HG03139 (cell line): ENCODE measurements at regions not wholly inside any gene's neighbourhood (a gene's known extent, or its start where the extent isn't known, plus 50 kb on each side); places are given as distances from the start of the nearest gene placed in this dataset.

Source experiments
- ATAC-seq: cut with Tn5 transposase; IDR thresholded peaks from one replicate; pipeline ENCODE4 v1.9.1; 2021; ENCODE audit not compliant: unreplicated experiment

- ATAC-seq = no peak
Observed at GRCh38 chr2:7207631-7208030, 290.4 kb downstream of the RNF144A start.

GRCh38 chr2:7209757-7210555 is 292.7 kb downstream of the RNF144A start:
- no peak for ATAC-seq

DNA sequence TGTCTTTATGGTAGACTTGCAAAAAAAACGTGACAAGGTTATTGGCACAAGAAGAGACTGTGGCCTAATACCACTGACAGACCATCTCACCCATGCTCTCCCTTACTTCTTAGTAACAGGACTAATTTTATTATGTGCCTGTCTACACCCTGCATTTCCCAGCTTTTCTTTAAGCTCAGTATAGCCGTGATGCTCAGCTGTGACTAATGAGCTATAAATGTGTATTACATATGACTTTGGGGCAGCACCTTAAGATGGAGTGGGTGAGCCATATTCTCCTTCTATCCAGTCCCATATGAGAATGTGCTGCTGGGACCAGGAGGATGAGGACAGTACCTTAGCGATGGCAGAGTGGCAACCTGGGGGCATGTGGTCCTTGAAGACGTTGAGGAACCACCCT is 293.5 kb downstream of the RNF144A start:
- no peak for ATAC-seq

- no peak for ATAC-seq
Observed at GRCh38 chr2:7225848-7226247, 308.6 kb downstream of the RNF144A start.

DNA sequence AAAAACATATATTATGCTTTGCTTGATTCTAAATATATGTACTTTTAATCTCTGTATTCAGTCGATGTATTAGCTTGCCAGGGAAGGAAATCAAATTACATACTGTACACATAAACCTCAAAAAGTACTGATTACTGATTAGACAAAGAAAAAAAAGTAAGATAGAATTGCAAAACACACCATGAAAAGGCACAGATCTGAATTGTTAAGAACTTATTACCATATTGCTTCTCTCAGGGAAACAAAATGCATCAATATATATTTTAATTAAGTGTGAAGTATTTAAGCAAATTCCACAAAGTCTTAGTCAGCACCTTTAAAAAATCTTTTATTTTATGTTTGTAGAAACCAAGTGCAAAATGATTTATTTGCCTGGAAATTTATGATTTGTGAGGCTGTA is 309.3 kb downstream of the RNF144A start:
- ATAC-seq = no peak

DNA sequence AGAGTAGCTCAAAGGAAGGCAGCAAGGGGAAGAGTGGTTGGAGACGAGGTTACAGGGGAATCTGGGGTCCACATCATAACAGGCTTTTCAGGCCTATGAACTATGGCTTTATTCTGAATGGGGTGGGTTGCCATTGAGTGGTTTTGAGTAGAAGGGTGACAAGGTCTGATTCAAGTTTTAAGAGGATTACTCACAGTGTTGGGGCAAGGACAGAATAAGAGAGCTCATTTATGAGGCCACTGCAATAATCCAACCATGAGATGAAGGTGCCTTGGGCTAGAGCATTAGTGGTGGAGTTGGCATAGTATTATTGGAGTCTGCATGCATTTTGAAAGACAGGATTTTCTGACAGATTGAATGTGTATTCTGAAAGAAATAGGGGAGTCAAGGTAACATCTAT is 315.9 kb downstream of the RNF144A start:
- no peak for ATAC-seq

DNA sequence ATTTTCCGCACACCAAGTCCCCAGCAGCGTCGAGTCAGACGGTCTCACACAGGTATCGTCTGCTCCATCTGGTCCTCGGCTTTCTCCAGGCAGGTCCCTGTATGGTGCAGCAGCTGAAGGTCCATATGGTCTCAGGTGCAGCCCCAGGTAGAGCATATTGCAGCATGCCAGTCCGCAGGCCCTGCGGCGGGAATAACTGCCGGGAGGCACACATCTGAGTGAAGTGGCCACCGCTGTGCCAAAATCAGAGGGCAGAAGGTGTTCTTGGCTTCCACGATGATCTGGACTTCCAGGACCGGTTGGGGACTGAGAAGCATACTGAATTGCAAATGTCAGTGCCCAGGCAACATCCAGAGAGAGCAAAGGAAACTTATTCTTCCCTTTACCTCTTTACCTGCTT is 320.3 kb downstream of the RNF144A start:
- no peak for ATAC-seq

GRCh38 chr2:7239078-7239477 is 321.9 kb downstream of the RNF144A start:
- ATAC-seq = no peak

DNA sequence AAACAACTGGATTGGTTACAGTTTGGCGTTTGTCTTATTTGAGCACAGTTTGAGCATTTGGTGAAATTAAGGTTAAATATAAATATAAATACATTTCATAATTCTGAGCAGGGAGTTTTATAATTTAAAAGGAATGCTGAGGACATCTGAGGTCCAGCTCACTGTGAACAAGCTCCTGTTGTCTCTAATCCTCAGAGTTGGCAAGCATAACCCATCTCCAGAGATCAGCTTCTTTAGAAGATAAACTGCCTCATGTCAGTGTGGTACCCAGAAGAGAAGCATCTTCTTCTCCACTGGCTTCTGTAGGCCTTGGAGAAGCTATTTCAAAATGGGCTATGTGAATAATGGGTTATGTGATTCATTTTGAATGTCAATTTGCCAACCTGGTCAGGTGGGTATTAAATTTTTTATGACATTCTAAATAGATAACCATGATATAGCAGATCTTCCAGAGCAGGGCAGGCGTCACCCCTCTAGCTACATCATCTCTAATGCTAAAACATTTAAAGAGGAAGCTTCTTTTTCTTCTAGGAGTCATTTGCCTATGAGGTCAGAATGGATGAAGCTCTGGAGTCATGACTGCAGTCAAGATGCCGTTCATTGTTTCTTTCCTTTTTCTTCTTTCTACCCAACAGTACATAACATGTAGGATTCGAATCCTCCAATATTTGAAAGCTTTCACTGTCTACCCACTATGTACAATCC is 324.0 kb downstream of the RNF144A start:
- no peak for ATAC-seq

DNA sequence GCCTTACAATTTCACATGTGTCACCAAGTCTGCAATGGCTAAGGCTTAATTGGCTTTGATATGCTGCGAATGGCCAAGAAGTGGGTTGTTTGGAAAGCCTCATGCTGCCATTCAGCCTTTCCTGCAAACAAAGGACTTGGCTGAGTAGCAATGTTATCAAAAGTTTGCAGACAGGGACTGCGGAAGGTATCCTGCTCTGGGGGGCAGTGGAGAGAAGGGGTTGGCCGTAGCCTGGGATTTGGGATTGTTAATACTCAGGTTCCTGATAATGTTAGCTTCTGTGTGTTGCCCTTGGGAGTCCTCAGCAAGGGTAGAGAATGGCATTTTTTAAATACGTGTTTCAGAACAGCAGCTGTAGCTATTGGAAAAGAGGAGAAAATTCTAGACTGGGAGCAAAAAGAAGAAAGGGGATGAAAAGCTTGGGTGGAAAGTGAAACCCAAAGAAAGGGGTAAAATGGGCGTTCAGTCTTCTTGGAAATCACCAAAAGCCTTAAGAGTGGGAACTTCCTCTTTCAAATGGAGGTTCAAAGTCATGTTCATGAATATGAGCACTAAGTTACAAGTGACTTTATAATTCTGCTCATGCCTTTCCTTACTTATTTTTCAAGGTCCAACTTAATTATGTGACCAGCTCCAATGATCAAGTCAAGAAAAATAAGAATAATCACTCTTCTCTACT is 325.1 kb downstream of the RNF144A start:
- ATAC-seq = no peak

- ATAC-seq = no peak
Observed at GRCh38 chr2:7243276-7243675, 326.1 kb downstream of the RNF144A start.

- no peak for ATAC-seq
Observed at GRCh38 chr2:7256377-7256776, 339.2 kb downstream of the RNF144A start.

DNA sequence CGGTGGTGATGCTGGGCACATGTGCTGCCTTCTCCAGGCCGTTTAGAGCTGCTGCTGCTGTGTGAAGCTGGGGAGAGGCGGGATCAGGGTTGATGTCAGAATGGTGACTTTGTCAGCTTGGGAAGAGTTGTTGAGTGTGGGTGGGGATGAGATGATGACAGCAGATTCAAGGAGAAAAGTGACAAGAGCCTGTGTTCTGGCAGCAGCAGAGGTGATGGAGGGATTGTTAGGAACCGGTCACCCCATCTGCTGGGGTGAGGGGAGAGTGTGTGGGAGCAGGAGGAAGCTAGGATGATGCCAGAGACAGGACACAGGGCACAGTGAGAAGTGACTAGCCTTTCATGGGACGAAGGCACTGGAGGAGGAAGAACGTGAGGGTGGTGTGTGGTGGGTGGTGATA is 345.5 kb downstream of the RNF144A start:
- no peak for ATAC-seq

- no peak for ATAC-seq
Observed at GRCh38 chr2:7264791-7265190, 347.6 kb downstream of the RNF144A start.

DNA sequence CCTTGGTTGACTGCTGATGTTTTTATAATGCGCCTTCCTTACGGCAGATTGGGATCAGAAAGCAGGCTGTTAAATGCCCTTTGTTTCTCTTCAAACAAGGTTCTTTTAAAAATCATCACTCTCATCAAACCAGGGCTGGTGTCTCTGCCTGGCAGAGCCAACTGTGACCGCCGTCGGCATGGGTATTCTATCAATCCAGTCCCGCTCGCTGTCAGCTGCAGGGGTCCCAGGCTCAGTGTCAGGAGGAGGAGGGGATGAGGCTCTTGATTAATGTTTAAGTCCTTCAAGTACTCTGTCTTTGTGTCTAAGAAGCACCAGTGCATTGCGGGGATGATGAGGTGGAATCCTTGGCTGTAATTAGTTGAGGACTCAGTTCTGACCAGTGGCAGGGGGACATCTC is 348.1 kb downstream of the RNF144A start:
- ATAC-seq = no peak

GRCh38 chr2:7269106-7269643 is 352.0 kb downstream of the RNF144A start:
- no peak for ATAC-seq

GRCh38 chr2:7270011-7270431 is 352.8 kb downstream of the RNF144A start:
- no peak for ATAC-seq

GRCh38 chr2:7272210-7272609 is 355.0 kb downstream of the RNF144A start:
- ATAC-seq = no peak

GRCh38 chr2:7278984-7279383 is 361.8 kb downstream of the RNF144A start:
- ATAC-seq = no peak

- ATAC-seq = no peak
Observed at GRCh38 chr2:7279421-7279949, 362.3 kb downstream of the RNF144A start.

- no peak for ATAC-seq
Observed at GRCh38 chr2:7280790-7281189, 363.6 kb downstream of the RNF144A start.
